ENCODE measurements at regions not wholly inside any gene's neighbourhood (a gene's known extent, or its start where the extent isn't known, plus 50 kb on each side); places are given as distances from the start of the nearest gene placed in this dataset.

DNA sequence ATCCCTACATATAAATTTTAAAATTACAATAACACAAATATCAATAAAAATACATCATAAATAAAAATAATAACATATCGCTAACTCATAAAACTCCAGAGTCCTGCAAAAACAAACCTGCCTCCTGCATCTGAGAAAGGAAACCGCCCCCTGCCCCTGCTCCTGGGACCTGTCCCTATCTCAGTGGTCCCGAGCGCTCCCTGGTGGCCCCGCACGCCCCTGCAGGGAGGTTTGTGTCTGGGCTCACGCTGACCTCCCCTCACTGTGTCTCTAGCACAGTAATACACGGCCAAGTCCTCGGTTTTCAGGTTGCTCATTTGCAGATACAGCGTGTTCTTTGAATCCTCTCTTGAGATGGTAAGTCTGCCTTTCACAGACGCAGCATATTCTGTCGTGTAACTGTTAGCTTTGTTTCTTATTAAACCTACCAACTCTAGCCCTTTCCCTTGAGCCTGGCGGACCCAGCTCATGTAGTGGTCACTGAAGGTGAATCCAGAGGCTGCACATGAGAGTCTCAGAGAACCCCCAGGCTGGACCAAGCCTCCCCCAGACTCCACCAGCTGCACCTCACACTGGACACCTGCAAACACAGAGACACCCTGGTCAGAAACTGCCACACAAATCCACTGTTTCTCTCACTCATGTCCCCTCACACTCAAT is 554.1 kb downstream of the GOLGA6L6 start:
- 3% methylated on average over 13 of the region's 13 CpGs for WGBS (ENCODE audit: missing lambda C conversion rate)
- TF ChIP-seq SREBF2 (IDR thresholded peaks at IDR 0.05) (no peak), BHLHE40 (IDR thresholded peaks at IDR 0.05; ENCODE audit: low read depth, low read length) (no peak), HOXB5 (CRISPR knock-in tag; IDR thresholded peaks at IDR 0.05) (no peak), GATA3 (IDR thresholded peaks at IDR 0.05; ENCODE audit: borderline replicate concordance) (no peak), MAFK (IDR thresholded peaks at IDR 0.05; ENCODE audit: partially characterized antibody) (no peak), FOSL2 (IDR thresholded peaks at IDR 0.05) (no peak), FOSL2 (CRISPR knock-in tag; IDR thresholded peaks at IDR 0.05) (no peak), MYC (IDR thresholded peaks at IDR 0.05; ENCODE audit: borderline replicate concordance, low read length) (no peak), CEBPB (IDR thresholded peaks at IDR 0.05) (no peak), CHD4 (IDR thresholded peaks at IDR 0.05; ENCODE audit: borderline replicate concordance) (no peak), MAZ (IDR thresholded peaks at IDR 0.05; ENCODE audit: borderline replicate concordance, low read depth, low read length) (no peak), KDM1A (IDR thresholded peaks at IDR 0.05; ENCODE audit: low read depth) (no peak), ZFP36 (IDR thresholded peaks at IDR 0.05; ENCODE audit: borderline replicate concordance, partially characterized antibody) (no peak), EHF (CRISPR knock-in tag; IDR thresholded peaks at IDR 0.05) (no peak), ZSCAN20 (CRISPR knock-in tag; IDR thresholded peaks at IDR 0.05) (no peak), RFX5 (IDR thresholded peaks at IDR 0.05) (no peak), HOXB13 (CRISPR knock-in tag; IDR thresholded peaks at IDR 0.05; ENCODE audit: low read depth) (no peak), CBX2 (IDR thresholded peaks at IDR 0.05; ENCODE audit: borderline replicate concordance, low read depth) (no peak), HDAC2 (IDR thresholded peaks at IDR 0.05) (no peak)
- TF ChIP-seq, protein P1, sequence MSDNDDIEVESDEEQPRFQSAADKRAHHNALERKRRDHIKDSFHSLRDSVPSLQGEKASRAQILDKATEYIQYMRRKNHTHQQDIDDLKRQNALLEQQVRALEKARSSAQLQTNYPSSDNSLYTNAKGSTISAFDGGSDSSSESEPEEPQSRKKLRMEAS (IDR thresholded peaks at IDR 0.05), result no peak
- CTCF ChIA-PET, result no interaction called here
- H3K9me3 ChIP-seq, result no peaks in the 10 kb centered on the region
- no peaks in the 10 kb centered on the region for H3K4me1 ChIP-seq
- ATAC-seq (no peak), DNase-seq (ENCODE audit: low read depth in 1 of 2, low spot score in 1 of 2) (no peak), FAIRE-seq (no peak)
- H3K4me3 ChIP-seq, result no peak overlapping the region
- POLR2A ChIA-PET, result no interaction called here
- no peak overlapping the region for H3K4me2 ChIP-seq
- H3K27ac ChIP-seq, result no peak overlapping the region

DNA sequence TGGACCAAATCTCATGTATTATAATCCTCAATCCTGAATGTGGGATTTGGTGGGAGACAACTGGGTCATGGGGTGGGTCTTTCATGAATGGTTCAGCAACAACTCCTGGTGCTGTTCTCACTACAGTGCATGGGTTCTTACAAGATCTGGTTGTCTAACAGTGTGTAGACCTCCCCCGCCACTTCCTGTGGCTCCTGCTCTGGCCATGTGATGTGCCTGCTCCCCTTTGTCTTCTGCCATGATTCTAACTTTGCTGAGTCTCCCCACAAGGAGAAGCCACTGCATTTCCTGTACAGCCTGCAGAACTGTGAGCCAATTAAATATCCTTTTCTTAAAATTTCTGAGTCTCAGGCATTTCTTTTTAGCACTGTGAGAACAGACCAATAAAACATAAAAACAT is 557.5 kb downstream of the GOLGA6L6 start:
- Histone ChIP-seq H3K27ac (no peak overlapping the region), H3K9me3 (no peaks in the 10 kb centered on the region), H3K4me1 (no peaks in the 10 kb centered on the region), H3K4me3 (no peak overlapping the region), H3K4me2 (no peak overlapping the region)
- 0% methylated on average over 1 of the region's 1 CpG for WGBS (ENCODE audit: missing lambda C conversion rate)
- DNase-seq (ENCODE audit: low read depth in 1 of 2, low spot score in 1 of 2), result no peak
- no peak for ATAC-seq
- FAIRE-seq, result no peak
- POLR2A ChIA-PET, result no interaction called here
- TF ChIP-seq CBX2 (IDR thresholded peaks at IDR 0.05; ENCODE audit: borderline replicate concordance, low read depth) (no peak), GATA3 (IDR thresholded peaks at IDR 0.05; ENCODE audit: borderline replicate concordance) (no peak), POLR2AphosphoS2 (conservative IDR thresholded peaks at IDR 0.05; ENCODE audit: low read length) (no peak), POLR2A (IDR thresholded peaks at IDR 0.05; ENCODE audit: low read length) (no peak), EHMT2 (IDR thresholded peaks at IDR 0.05; ENCODE audit: low read depth) (no peak), ZSCAN20 (CRISPR knock-in tag; IDR thresholded peaks at IDR 0.05) (no peak), RCOR1 (IDR thresholded peaks at IDR 0.05; ENCODE audit: low read depth, low read length) (no peak), TP53 (CRISPR knock-in tag; IDR thresholded peaks at IDR 0.05) (no peak), NPAS2 (CRISPR knock-in tag; IDR thresholded peaks at IDR 0.05; ENCODE audit: borderline replicate concordance) (no peak), CHD2 (IDR thresholded peaks at IDR 0.05; ENCODE audit: low read length, partially characterized antibody) (no peak), ZNF302 (CRISPR knock-in tag; IDR thresholded peaks at IDR 0.05) (no peak)
- CTCF ChIA-PET, result no interaction called here

DNA sequence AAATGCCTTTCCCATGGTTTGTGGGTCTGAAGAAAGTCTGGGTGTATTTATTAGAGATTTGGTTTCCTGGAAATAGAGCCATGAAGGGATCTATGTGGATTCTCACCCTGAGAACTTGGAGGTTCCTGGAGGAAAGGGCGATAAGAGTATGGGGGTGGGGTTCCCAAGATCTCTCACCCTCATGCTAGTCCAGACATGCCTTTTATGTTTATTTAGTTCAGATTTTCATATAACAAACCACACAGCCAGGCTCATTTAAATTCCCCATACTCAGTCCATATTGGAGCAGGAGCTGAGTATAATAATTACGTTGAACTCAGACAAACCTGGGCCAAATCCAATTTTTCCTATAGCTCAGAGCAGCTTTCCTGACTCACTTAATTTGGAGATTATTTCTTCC is 566.6 kb downstream of the GOLGA6L6 start:
- no peaks in the 10 kb centered on the region for H3K9me3 ChIP-seq
- ATAC-seq, result no peak

More for the DNA sequence above, 566.6 kb downstream of the GOLGA6L6 start:
- WGBS (ENCODE audit: missing lambda C conversion rate), result 11% methylated on average over 2 of the region's 2 CpGs
- Histone ChIP-seq H3K27ac (no peak overlapping the region), H3K4me3 (no peak overlapping the region), H3K4me2 (no peak overlapping the region), H3K4me1 (no peaks in the 10 kb centered on the region)
- TF ChIP-seq EP300 (IDR thresholded peaks at IDR 0.05), result no peak
- no peak for TF ChIP-seq NPAS2 (CRISPR knock-in tag; IDR thresholded peaks at IDR 0.05; ENCODE audit: borderline replicate concordance)
- TF ChIP-seq CEBPB (IDR thresholded peaks at IDR 0.05), result no peak
- TF ChIP-seq ZFP36 (IDR thresholded peaks at IDR 0.05; ENCODE audit: borderline replicate concordance, partially characterized antibody), result no peak
- TF ChIP-seq, protein P2, sequence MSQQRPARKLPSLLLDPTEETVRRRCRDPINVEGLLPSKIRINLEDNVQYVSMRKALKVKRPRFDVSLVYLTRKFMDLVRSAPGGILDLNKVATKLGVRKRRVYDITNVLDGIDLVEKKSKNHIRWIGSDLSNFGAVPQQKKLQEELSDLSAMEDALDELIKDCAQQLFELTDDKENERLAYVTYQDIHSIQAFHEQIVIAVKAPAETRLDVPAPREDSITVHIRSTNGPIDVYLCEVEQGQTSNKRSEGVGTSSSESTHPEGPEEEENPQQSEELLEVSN (IDR thresholded peaks at IDR 0.05; ENCODE audit: borderline replicate concordance, low read depth), result no peak
- TF ChIP-seq GATA3 (IDR thresholded peaks at IDR 0.05; ENCODE audit: borderline replicate concordance), result no peak
- ChIA-PET CTCF (no interaction called here), POLR2A (no interaction called here)
- DNase-seq (ENCODE audit: low read depth in 1 of 2, low spot score in 1 of 2), result no peak
- FAIRE-seq, result no peak

Data from A549 (cell line).